ENCODE measurements at regions not wholly inside any gene's neighbourhood (a gene's known extent, or its start where the extent isn't known, plus 50 kb on each side); places are given as distances from the start of the nearest gene placed in this dataset.

DNA sequence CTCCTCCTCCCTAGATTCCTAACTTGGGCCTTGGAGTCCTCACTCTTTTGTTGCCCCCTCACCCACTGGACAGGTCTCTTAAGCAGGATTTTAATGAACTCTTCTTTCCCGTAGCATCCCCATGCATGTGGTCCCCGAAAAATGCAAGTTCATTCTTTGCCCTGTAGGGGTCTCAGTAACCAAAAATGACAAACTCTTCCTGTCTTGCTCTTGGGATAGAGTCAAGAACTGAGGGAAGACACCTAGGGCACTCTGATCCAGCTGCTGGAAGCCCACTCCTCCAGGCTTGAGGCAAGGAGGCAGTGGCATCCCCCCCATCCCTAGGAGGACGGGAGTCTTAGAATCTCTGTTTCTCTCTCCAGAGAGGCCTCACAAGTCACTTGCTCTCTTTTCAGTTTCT is 987.0 kb downstream of the DIAPH3 start:
- no peak for DNase-seq

DNA sequence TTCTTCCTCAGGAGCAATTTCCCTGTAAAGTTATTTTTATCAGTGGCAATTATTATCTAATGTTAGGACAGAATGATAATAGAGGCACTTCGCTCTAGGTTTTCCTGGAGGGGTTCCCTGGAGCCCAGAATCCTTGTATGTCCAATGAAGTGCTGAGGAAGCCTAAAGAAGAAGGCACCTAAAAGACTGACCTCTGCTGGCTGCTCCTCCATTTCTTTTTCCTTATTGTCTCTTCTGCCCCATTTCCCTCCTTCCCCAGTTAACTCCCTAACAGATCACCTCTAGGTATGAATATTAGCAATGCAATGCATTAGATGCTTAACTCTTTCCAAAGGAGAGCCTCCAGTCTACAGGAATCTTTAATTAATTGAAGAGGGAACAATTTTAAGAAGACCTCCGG is 985.4 kb downstream of the DIAPH3 start:
- no peak for DNase-seq

DNA sequence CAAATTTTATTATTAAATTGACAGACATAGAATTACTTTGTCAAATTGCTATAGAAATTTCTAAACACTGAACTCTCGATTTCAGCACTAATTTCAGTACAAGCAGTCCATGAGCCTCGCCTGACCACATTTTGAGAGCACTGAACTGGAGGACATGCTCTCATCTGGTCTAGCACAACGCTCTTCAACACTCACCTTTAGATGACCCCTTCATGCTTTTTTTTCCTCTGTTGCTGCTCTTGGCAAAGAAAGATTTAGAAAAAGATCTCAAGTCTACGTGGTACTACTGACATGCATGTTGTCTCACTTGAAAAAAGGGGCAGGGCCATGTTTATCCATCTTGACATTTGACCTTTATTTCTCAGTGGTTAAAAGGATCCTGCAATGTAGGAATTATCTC is 981.5 kb downstream of the DIAPH3 start:
- no peak for DNase-seq

DNA sequence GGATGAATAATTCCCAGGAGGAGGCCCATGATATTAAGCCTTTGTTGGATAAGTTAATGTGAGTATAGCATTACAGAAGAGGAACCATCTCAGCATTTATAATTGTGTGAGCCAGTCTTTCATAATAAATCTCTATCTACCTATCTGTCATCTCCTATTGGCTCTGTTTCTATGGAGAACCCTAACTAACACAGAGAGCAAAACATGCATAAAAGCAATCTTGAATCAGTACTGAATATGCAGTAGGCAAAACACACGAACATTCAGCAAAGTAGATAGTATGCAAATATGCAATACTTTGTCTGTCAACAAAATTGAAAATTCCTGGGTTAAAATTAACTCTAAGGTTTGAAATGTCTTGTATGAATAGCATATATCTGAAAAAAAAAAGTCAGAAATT is 966.3 kb downstream of the DIAPH3 start:
- no peak for DNase-seq

DNA sequence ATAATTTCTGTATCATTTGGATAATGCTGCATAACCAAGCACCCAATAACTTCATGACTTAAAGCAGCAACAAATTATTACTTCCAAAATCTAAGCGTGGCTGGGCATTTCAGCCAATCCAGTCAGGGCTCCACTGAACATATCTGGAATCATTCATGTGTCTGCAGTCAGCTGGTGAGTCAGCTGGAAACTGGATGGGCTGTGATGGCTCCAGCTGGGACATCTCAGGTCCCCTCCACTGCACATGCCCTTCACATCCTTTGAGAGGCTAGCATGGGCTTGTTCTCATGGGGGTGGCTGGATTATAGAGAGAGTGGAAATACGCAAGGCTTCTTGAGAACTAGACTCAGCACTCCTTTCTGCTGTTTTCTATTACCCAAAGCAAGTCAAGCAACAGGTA is 961.9 kb downstream of the DIAPH3 start:
- no peak for DNase-seq

DNA sequence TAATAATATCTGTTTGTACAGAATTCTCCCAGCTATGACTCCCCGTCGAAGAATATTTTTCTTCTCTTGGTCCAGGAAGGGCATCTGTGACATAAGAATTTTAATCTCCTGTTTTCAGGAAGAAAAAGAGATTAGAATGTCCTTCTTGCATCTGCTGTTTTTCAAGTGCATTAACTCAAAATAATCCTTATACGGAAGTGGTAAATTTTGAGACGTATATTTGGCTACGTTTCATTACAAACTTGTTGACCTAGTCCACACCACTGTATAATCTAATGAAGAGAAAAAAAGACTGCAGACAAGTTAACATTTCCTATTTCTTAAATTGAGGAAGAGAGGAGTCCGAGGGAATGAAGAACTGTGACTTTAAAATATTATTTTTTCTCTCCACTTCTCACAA is 959.9 kb downstream of the DIAPH3 start:
- DNase-seq: no peak

DNA sequence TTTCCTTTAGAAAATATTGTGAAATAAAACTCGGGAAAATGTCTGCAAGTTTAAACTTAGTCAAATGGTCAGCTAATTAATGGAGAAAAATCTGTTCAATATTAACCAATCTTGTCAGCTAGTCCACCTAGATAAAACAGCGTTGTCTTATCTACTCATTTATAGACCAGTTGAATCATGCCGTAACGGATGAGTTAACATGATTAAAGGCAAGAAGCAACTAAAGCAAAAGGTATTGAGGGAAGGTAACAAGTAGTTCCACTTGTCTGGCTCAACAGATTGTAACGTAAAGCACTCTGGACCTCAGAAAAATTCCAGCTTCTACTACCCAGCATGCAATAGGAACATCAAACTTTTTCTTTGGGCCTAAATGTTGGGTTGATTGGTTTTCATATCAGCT is 958.2 kb downstream of the DIAPH3 start:
- DNase-seq: no peak

DNA sequence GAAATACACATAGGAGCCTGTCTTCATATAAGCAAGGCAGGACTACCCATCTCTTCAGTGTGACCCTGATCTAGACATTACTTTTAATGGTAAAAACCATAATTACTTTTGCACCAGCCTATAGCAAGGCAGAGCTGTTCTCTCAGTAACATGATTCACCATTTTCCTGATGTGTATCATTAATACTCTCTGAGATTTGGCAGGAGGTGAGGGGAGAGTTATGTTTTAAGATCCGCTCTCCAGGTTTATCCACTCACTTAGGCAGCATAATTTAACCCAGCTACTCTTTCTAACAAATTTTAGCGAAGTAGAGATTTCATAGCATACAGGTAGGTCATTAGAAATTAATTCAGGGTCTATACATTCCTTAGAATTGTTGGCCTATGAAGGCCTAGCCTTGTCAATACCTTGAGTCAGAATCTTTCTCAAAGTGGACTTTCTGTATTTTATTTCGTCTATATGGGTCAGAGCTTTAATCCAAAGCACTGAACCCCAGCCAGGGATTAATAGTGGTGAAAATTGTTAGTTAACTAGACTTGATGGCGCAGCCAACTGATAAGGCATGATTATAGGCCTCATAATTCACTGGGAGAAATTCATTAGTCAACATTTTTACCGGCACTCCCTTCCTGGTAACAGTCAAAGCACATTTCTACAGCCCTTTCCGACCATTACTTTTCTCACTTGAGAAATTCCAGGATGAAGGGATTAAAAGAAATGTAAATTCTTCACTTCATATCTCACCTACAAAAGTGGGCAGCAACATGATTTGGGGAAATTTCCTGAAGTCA is 955.1 kb downstream of the DIAPH3 start:
- no peak for DNase-seq

DNA sequence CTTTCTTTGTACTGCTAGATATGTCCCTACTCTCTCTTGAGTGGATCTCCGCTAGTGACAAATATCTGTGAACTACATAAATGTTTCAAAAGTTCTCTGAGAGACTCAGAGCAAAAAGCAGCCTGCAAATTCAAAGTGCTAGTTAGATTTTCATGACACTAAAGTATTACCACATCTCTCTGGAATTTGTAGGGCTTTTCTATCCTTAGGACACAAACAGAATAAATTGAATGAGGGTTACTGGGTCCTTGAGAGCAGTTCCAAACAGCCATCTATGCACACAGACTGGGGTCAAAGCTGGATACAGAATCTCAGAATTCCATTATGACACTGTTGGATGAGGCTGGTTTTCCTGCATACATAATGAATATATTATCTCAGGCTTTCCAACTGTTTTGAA is 953.2 kb downstream of the DIAPH3 start:
- DNase-seq: no peak

DNA sequence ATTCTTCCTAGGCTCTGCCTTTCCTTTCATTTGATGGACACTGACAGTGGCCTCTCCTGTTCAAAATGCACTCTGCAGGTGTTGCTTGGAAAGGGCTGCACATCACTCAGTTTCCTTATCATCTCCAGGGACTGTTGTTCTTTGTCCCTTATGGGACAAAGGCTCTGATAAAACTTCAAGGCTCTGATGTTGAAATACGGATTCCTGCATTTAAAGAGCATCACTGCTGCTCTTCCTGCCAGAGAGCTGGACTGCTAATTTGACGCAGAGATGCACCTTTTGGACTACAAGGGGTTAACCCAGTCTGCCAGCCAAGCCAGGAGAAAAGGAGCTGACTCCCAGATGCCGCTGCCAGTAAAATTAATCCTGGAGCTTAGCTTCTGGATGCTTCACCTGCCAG is 952.1 kb downstream of the DIAPH3 start:
- DNase-seq: no peak

DNA sequence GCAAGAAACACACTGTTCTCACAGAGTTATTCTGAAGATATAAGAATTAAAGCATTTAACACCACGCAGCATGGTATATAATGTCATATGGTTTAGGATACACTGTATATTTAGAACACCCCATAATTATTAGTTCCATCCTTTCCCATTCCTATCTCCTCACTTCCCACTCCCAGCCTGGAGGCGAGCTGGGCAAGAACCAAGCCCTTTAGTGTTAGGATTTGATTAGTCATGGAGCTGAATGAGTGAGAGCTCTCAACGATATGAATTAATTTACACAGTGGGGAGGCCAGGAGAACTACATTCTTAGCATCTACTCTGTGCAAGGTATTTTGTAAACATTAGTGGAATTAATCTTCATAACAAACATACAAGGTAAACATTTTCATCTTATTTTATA is 934.3 kb downstream of the DIAPH3 start:
- no peak for DNase-seq

DNA sequence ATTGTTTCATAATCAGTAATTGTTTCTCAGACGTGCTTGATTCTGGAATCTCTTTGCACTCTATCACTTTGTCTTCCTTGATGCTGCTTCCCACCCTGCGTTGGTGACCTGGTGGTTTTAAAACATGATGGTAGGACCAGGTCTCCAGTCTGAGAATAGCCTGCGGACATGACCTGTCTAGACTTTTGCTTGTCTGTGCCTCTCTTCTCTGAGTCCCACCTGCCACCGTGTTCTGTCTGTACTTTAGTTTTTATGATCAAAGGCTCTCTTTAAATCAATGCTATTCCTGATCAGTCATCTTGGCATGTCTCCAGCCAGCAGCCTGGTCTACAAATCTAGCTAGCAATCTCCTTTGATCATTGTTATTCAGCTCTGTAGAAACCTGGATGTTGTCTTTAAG is 933.9 kb downstream of the DIAPH3 start:
- no peak for DNase-seq

DNA sequence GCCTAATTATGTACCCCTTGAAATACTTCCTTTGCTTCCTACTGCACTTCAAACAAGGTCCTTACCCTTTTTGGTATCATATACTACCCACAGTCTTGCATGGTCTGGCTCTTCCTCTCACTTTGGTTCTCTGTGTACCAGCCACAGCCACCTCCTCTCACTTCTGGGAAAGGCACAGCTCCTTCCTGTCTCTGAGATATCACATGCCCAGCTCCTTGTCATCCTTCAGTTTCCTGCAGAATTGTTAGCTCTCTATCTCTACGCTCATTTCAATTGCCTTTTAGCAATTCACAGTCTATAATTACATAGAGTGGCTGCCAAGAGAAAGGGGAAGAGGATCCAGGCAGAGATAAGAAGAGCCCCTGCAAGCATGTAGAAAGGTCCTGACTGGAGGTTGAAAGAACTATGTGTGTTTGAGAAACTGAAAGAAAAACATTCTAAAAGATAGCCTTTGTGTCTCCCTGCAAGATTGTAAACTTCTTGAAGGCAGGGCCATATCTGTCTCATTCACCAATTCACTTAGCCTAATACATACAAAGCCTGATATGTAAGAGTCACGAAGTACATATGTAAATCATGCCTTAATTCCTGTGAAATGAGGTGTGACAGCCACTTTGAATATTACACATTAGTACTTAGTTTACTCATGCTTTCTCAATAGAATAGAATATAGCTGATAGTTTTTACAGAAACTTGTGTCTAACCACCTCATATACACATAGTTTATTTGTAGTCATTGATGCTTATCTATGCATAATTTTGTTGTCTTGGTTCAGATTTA is 933.1 kb downstream of the DIAPH3 start:
- DNase-seq: no peak

DNA sequence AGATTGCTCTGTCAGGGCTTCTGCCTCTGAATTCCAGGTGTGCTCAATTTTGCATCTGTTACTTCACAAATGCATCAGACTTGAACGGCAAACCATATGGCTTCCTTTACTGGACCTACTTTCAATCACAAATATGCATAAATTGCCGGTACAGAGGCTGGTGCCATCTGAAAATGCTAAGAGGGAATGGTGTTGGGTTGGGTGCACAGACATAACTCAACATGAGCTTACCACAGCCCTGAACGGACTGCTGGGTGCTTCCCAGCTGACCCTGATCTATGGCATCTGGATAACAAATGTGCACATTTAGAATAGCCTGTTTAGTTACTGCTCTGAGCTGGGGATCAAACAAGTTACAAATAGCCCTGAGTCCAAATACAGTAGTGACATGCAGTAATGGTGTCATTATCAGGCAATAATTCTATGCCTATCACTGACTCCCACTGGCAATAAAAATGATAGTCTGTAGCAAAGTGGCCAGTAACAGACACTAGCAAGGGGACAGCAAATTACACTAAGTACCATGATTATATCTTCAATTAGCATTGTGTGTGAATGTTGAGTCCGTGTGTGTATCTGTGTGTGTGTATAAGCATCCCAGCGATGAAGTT is 927.3 kb downstream of the DIAPH3 start:
- no peak for DNase-seq

DNA sequence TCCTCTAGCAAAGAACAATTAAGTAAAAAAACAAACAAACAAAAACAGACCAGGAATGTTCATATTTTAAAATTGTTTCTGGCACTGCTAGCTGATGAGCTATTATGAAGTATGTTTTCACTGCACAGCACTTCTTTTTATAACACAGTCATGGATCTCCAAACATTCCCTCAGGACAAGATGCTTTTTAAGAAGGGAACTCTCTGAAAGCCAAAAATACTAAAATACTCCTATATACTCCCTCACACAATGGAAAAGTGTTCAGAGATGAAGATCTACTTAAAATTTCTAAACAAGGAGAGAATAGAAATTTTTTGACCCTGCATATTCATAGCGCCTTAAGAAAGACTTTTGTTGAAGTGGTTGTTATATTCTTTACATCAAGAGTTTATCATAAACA is 926.8 kb downstream of the DIAPH3 start:
- no peak for DNase-seq

DNA sequence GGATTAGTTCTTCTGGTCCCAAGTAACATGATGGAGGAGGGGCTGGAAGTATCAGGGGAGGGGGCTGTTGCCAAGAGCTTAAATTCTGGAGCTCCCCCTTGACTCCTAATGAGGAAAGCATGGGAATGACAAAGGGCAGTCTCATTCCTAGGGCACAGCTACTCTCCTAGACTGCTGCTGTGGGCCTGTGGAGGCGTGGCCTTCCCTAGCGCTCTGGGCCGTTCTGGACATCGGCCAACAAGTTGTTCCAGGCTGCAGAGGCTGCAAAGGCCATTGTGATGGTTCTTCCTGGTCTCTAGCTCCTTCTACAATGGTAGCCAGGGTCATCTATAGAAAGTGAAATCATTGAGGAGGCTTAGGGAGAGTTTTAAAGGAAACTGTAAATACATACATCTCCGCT is 916.6 kb downstream of the DIAPH3 start:
- DNase-seq: no peak

DNA sequence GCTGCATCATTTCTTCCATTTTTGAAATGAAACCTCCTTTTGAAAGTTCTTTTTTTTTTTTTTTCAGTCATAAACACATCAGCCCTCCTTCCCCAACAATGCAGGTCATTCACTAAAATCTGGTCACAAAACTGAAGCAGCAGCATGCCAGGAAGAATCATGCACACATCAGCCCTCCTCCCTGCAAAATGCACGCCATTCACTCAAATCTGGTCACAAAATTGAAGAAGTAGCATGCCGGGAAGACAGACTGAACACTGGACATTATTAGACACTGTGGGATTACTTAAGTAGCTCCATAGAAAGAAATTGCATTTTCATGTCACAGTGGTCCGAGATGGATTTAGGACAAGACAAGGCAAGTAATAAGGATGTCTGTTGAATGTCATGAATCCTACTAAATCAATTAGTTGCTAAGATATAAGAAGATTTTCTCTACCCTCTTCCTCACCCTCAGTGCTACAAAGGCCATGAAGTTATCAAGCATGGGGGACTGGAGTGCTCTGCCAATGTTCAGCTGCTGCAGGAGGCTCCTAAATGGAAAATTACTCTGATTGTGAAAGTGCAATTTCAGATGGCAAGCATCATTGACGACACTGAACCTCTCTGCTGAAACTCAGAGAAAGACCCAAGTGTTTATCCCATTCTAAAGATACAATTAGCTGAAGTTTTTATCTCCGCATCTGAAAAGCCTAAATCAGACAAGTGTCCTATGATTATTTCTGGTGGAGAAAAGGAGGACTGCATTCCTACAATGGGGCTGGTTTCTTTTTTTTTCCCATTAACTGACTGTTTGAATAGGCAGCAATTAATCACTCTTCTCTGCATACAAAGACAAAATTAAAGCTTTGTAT is 913.2 kb downstream of the DIAPH3 start:
- DNase-seq: no peak

DNA sequence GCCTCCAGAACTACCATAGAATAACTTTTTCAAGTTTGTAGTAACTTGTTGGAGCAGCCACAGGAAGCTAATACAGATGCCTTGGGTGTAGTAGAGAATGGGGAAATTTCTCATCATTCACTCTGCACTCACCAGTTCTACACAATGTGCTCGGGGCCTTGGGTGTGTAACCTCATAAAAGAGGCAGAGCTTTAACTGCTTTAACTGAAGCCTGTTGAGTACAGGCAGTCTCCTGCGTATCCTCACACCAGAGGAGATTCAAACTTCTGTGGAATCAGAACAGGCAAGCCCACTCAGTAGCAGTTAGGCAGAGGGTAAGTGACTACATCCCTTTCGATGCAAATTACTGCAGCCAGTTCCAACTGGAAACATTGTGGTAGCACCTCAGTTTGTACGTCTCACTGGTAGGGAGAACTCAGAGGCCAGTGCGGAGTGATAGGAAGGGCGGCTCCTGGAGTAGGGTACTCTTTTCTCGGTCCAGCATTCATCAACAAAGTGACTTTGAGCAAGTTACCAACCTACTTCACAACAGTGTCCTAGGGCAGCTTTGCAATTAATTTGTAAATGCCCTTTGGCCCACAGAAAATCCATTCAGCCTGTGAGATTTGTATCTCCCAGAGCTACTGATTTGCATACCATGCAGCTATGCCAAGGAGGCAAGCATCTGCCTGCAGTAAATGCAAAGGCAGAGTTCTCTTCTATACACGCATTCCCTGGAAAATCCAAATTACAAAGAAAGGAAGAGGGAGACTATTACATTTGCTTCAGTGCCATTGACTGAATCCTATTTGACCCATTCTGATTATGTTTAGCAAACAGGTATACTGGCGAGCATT is 904.3 kb downstream of the DIAPH3 start:
- no peak for DNase-seq

DNA sequence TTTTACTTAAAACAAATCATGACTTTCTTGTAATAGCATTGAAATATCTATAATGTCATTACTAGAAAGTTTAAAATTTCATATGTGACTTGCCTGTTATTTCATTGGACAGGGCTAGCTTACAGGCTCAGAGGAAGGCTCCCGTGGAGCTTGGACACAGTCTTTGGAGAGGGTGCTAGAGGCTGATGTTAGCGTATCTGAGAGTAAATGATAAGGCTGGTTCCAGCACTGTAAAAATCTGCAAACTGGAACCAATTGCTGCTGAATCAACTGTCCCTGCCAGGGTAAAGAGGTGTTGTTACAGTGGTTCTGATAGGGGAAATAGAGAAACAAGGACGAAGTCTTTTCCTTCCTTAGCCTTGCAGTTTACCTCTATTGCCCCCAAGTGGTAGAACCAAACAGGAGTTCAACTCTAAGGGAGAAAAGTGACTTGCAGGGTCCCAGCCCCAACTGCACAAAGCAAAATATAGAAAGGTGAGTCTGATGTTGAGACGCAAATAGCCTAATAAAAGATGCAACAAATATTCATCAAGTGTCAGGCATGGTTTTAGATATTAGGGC is 901.7 kb downstream of the DIAPH3 start:
- DNase-seq: peak in 1 of 2 experiments; percentile 0

DNA sequence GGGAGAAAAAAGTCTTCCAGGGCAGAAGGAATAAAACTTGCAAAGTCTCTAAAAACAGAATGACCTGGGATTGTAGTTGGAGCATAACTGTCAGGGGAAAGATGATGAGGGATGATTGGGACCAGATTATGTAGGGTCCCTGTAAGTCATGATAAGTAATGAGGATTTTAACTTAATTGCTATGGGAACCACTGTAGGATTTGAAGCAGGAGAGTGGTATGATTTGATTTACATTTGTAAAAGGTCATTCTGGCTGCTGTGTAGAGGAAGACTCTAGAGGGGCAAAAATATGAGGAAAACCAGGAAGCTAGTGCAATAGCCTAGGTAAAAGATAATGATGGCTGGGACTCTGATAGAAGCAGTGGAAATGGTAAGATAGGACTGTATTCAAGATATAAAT is 900.2 kb downstream of the DIAPH3 start:
- no peak for DNase-seq

DNA sequence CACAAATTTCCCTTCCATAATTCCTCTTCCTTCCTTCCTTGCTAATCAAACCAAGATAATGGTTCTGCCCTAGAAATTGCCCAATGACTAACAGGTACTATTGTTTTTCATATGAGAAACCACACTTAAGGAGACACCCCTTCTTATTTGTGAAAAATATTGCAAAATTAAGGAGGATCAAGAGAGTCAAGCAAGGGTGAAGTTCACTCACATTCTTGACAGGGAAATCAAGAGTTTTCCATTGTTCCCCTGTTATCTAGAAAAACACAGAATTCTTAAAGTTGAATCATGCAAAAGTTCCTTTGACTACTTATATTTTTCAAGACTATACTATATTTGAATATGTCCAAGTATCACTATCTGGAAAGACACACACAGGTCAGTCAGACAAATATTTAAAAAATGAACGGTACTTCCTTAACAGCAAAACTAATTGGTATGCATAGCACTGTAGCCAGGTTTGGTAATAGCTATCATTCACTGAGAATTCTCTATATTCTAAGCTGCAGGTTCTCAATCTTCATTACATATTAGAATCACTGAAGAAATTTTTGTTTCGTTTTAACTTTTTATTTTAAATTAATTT is 897.2 kb downstream of the DIAPH3 start:
- no peak for DNase-seq
